Stimulated activated CD4-positive, alpha-beta T cell treated with anti-CD3 and anti-CD28 coated beads, Interleukin-4, amount 100 ng/mL, for 24 hours (primary cell): ENCODE measurements at regions not wholly inside any gene's neighbourhood (a gene's known extent, or its start where the extent isn't known, plus 50 kb on each side); places are given as distances from the start of the nearest gene placed in this dataset.

ENCODE experiments used
- DNase-seq: peaks from one replicate; pipeline ENCODE4 v3.0.0-alpha.2; 2020

- DNase-seq = no peak
Observed at GRCh38 chr2:180656455-180656847, 324.0 kb upstream of the UBE2E3 start.

- DNase-seq = no peak
Observed at GRCh38 chr2:180655842-180656454, 324.5 kb upstream of the UBE2E3 start.

- DNase-seq = no peak
Observed at GRCh38 chr2:180655393-180655792, 325.0 kb upstream of the UBE2E3 start.

GRCh38 chr2:180653481-180653880 is 326.9 kb upstream of the UBE2E3 start:
- no peak for DNase-seq

GRCh38 chr2:180652794-180653193 is 327.6 kb upstream of the UBE2E3 start:
- no peak for DNase-seq

GRCh38 chr2:180651596-180651995 is 328.8 kb upstream of the UBE2E3 start:
- DNase-seq = no peak

GRCh38 chr2:180647621-180648020 is 332.8 kb upstream of the UBE2E3 start:
- no peak for DNase-seq

- DNase-seq = no peak
Observed at GRCh38 chr2:180647221-180647620, 333.2 kb upstream of the UBE2E3 start.

GRCh38 chr2:180646756-180647155 is 333.6 kb upstream of the UBE2E3 start:
- DNase-seq = no peak

- DNase-seq = no peak
Observed at GRCh38 chr2:180644709-180645108, 335.7 kb upstream of the UBE2E3 start.

- DNase-seq = no peak
Observed at GRCh38 chr2:180630756-180631155, 349.6 kb upstream of the UBE2E3 start.

- no peak for DNase-seq
Observed at GRCh38 chr2:180625006-180625844, 355.2 kb upstream of the UBE2E3 start.

GRCh38 chr2:180621941-180622918 is 358.2 kb upstream of the UBE2E3 start:
- no peak for DNase-seq

- no peak for DNase-seq
Observed at GRCh38 chr2:180621366-180621765, 359.0 kb upstream of the UBE2E3 start.

- no peak for DNase-seq
Observed at GRCh38 chr2:180618570-180618969, 361.8 kb upstream of the UBE2E3 start.

GRCh38 chr2:180614776-180615175 is 365.6 kb upstream of the UBE2E3 start:
- DNase-seq = no peak

GRCh38 chr2:180609626-180610340 is 370.6 kb upstream of the UBE2E3 start:
- DNase-seq = no peak

GRCh38 chr2:180607514-180608049 is 372.8 kb upstream of the UBE2E3 start:
- DNase-seq = no peak

GRCh38 chr2:180604077-180604476 is 376.3 kb upstream of the UBE2E3 start:
- peak; percentile 4 for DNase-seq

GRCh38 chr2:180601016-180601415 is 379.4 kb upstream of the UBE2E3 start:
- DNase-seq = no peak

- DNase-seq = no peak
Observed at GRCh38 chr2:180599804-180600203, 380.6 kb upstream of the UBE2E3 start.

- no peak for DNase-seq
Observed at GRCh38 chr2:180597179-180597578, 383.2 kb upstream of the UBE2E3 start.
